ENCODE measurements at regions not wholly inside any gene's neighbourhood (a gene's known extent, or its start where the extent isn't known, plus 50 kb on each side); places are given as distances from the start of the nearest gene placed in this dataset.

- DNase-seq (ENCODE audit: low read depth) = peak; percentile 21
Measured at GRCh38 chr22:22076361-22076760, 93.8 kb upstream of the TOP3B start.

GRCh38 chr22:22075382-22076163 lies 93.0 kb upstream of the TOP3B start:
- DNase-seq (ENCODE audit: low read depth) = no peak

DNA sequence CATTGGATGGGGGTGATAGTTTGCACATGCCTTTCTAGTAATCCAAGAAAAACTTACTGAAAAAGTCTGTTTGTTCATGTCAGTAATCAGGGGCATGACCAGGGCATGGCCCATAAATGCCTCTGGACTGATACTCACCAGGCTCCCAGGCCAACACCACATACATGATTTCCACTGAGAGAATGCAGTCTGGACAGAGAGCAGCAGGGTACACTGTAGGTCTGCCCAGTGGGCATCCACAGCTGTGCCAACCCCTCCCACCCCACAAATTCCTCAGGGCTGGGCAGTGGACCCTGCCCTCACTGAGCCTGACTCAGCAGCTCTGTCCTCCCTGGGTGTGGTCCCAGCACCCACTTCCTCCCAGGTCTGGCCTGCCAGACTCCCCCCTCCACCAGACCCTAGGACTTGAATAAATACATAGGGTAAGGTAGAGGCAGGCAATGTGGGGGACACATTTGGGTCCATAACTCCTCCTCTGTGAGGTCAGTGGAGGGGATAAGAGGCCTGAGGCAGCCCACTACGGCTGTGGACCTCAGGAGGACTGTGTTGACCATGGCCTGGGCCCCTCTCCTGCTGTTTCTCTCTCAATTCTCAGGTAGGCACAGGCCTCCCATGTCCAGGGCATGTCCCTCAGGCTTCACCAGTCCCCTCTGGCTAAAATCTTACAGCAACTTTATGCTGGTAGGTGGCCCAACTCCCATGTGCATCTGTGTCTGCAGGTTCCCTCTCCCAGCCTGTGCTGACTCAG lies 92.2 kb upstream of the TOP3B start:
- peak; percentile 21 for DNase-seq (ENCODE audit: low read depth)

DNA sequence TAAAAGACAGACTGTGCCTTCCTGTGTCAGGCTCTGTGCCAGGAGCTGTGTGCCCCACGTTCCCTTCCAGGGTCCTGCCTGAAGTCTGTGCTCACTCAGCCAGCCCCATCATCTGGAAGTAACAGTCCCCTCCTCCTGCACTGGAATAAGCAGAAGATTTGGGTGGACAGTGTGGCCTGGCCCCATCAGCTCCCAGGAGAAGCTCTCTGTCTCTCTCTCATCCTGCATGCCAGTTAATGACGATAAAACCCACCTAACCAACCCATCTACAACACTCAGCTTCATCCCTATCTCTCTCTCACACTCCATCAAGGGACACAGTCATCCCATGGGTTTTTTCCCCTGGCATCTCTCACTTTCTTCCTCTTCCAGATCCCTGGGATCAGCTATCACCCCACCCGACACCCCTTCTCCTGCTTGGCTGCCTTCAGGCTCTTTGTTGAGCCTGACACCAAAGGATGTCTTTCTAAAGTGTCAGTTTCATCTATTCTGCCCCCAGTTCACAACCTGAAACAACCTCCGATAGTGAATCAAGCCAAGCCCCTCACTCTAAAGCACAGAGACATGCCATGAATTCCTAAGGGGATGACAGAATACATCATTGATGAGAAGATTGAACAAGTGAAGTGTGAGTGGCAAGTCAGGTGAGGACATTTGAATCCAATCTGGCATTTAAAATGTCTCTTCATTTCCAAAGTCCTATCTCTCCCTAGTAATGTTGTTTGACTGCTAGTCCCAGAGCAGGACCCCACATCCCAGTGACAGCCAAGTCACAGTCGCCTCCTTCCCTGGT lies 91.4 kb upstream of the TOP3B start:
- no peak for DNase-seq (ENCODE audit: low read depth)

DNA sequence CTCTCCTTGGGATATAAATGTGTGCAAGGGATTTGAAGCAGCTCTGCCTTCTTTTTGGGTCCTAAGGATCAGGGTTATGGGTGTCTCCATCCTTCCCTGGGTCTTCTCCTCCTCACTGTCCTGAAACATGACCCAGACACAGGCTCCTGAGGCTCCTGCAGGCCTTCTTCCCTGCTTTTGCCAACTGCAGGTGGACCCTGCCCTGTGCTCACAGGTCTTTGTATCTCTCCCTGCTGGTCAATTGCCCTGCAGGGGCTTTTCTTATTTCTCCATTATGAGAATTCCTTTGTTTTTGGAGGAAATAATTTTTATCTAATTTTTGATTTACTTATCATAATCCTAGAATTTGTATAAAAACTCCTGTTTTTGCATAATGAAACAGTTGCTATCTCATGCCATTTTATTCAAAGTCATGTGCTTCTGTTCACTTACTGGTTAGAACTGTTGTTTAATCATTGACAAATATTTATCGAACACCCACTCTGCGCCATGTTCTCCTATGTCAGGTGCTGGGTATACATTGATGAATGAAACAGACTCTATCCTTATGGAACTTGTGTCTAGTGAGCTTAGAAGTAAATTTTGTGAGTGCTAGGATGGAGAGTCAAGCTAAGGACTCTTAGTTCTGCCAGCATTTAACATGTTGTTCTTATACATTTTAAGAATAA lies 89.7 kb upstream of the TOP3B start:
- DNase-seq (ENCODE audit: low read depth) = no peak

DNA sequence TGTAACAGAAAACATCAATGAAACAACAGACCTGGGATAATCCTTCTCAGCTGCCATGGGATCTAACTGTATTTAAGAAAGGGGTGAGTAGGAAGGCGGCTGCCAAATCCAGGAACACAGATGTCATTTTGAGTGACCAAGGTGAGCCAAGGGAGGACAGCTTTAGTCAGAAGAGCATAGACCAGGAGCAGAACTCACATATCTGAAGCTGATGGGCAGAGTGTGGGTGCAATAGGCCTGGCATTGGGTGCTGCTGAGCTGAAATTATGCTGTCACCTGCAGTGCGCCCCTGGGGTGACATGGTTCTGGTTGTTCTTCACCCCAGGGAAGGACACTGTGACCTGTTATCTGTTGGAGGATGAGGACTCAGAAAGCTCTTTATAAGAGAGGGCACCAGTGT lies 88.9 kb upstream of the TOP3B start:
- no peak for DNase-seq (ENCODE audit: low read depth)

DNA sequence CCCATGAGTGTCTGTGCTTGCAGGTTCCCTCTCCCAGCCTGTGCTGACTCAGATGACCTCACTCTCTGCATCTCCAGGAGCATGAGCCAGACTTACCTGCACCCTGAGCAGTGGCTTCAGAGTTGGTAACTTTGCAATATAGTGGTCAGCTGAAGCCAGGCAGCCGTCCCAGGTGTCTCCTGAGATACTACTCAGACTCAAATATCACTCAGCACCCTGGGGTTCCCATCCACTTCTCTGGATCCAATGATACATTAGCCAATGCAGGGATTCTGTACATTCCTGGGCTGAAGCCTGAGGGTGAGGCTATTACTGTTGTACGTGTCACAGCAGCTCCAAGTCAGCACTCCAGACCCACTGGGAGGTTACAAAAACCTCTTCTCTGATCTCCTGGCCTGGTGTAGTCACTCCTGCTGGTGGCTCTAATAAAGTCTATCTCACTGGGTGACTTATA lies 87.8 kb upstream of the TOP3B start:
- no peak for DNase-seq (ENCODE audit: low read depth)

- no peak for DNase-seq (ENCODE audit: low read depth)
Measured at GRCh38 chr22:22069450-22070370, 87.1 kb upstream of the TOP3B start.

DNA sequence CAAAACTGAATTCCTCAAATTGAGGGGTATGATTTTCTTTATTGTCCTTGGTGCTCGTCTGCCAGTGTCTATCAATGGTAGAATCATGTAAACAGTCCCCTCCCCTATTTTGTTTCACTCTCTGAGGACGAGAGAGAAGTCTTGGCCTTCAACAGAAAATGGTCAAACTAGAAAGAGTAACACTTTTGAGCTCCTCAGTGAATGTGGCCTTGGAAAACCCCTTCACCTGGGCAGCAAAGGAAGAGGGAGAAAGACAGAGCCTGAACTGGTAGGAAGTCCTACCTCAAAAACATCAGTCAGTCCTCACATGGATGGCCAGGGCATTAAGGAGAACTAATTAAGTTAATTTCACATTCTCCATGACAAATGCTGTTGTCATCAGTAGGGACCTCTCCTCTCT lies 86.1 kb upstream of the TOP3B start:
- no peak for DNase-seq (ENCODE audit: low read depth)

DNA sequence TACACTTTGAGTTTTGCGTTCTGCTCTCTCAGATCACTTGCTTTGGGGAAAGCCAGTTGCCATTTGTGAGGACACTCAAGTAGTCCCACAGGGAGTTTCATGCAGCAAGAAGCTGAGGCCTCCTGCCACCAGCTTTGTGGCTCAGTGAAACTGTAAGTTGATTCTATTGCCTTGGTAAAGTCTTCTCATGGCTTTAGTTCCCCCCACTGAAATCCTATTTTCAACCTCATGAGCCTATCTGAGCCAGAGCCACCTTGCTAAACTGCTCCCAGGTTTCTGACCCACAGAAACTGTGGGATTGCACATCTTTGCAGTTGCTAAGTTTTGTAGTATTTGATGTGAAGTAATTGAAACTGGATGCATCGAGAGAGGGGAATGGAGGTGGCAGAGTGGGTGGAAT lies 85.4 kb upstream of the TOP3B start:
- no peak for DNase-seq (ENCODE audit: low read depth)

DNA sequence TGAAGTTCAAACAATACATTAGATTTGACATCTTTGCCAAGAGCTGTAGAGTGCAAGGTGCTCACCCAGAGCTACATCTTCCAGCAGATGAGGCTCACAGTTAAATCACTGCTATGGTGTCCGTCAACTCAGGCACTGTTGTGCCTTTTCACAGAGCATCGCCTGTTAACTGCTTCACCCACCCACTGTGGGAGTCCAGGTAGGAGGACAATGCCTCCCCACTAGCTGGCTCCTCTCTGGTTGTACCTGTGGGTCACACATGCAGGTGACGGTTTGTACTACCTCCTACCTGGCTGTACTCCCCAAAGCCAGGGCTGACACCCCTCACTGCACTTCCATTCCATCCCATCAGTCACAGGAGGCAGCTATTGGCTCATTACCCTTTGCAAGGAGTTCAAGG lies 84.6 kb upstream of the TOP3B start:
- no peak for DNase-seq (ENCODE audit: low read depth)

DNA sequence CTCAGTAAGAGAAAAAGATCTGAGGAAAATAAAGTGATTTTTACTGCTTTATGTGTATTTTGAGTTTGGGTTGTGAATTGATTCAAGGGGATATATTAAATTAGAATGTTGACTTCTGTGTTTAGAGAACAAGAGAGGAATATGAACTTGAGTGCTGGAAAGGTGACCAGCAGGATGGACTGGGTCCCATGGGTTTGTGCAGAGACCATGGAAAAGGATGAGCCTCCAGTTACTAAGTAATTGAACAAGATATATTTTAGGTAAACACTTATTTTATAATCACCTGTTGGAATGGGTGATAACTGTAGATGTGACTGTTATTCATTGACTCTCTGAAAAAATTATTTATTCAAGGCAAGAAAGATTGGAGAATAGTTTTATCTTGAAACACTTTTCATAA lies 82.0 kb upstream of the TOP3B start:
- DNase-seq (ENCODE audit: low read depth) = no peak

GRCh38 chr22:22062306-22062793 lies 79.8 kb upstream of the TOP3B start:
- no peak for DNase-seq (ENCODE audit: low read depth)

- DNase-seq (ENCODE audit: low read depth) = peak; percentile 87
Measured at GRCh38 chr22:22061085-22062077, 78.8 kb upstream of the TOP3B start.

DNA sequence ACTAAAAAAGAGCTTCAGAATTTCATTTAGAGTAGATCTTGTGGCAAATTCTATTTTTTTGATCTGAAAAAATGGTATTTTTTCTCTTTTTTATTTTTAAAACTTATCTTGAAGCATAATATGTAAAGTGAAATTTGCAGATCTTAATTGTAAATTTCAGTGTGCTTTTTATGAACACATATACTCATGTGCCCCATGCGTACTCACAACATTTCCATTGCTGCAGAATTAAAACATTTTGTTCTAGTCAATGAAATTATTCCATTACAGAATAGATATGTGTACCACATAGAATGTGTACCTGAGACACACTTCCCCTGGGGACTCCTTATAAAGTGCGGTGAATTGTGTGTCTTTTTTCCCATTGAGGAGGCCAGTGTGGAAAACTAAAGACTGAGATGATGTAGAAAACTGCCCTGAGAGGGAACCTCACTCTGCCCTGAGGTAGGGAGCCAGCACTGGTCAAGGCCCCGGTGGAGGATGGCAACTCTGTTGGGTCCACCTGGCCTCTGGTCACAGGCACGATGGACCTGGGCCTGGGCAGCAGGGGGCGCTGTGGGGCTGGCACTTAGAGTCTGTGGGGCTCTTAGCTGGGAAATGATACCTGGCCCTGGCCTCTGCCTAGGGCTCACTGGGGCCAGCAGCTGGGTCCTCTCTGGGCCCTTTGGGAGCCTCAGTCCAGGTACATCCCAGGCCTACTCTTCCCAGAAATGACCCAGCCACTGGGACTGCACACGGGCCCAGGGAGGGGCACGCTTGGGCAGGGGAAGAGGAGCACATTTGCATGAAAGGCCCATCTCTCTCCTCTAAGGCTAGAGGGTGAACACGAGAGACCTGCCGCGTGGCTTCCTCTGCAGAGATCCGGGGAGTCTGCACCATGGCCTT lies 77.9 kb upstream of the TOP3B start:
- peak; percentile 27 for DNase-seq (ENCODE audit: low read depth)

DNA sequence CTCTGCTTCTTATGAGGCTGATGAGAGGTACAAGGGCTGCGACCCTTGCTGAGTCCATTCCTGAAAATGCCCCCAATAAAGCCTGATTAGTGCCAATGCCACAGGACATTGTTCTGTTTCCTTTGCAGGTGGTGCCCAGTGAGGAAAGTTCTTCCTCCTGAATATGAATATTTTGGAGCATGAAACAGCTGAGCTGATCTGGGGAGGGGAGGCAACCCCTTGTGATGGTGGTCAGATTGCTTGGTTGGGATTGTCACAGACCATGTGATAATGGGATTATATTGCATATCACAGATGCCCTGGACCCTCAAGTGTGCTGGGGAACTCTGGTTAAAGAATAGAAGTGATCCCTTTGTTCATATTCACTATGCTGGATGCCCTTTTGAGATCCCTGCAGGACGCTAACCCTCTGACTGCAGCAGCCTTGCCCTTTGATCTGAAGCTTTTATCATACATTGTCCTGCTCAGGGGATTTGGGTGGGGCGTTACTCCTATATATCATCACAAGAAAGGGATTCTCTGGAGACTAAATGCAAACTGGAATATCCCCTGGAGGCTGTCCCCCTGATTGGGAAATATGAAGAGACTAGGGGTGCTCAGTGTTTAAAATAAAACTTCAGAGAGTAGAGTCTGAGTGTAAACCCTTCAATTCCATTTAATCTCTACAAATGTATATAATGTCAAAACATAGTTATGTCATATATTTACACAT lies 76.9 kb upstream of the TOP3B start:
- DNase-seq (ENCODE audit: low read depth) = no peak

GRCh38 chr22:22058633-22059290 lies 76.2 kb upstream of the TOP3B start:
- DNase-seq (ENCODE audit: low read depth) = no peak
